Esophagus squamous epithelium (tissue), 4 donors: ENCODE measurements at regions not wholly inside any gene's neighbourhood (a gene's known extent, or its start where the extent isn't known, plus 50 kb on each side); places are given as distances from the start of the nearest gene placed in this dataset.

Experiments
- CTCF ChIP-seq, 6 experiments: fragments of 450-650 bp in 4 of 6; fragments of 200-600 bp in 2 of 6; sonication (generic) in 2 of 6; IDR thresholded peaks; one replicate each; pipeline ENCODE4 v1.5.1; 2016 to 2019; ENCODE audit warnings: antibody characterized with exemption in 6 of 6, mild to moderate bottlenecking in 4 of 6, moderate library complexity in 4 of 6
- POLR2A ChIP-seq, 4 donors: fragments of 450-650 bp; IDR thresholded peaks; one replicate each; pipeline ENCODE4 v1.6.1; 2017; ENCODE audit warnings: antibody characterized with exemption in 4 of 4, mild to moderate bottlenecking in 4 of 4, moderate library complexity in 3 of 4

GRCh38 chr3:72698154-72698917 is 149.9 kb downstream of the SHQ1 start:
- TF ChIP-seq CTCF (IDR thresholded peaks at IDR 0.05) (no peak), POLR2A (IDR thresholded peaks at IDR 0.05) (no peak)
